Activated T-cell treated with anti-CD3 and anti-CD28 coated beads, Interleukin-2, amount 50 U/mL, for 24 hours (primary cell): ENCODE measurements at regions not wholly inside any gene's neighbourhood (a gene's known extent, or its start where the extent isn't known, plus 50 kb on each side); places are given as distances from the start of the nearest gene placed in this dataset.

ENCODE experiments used
- DNase-seq: peaks from one replicate; pipeline ENCODE4 v3.0.0-alpha.2; 2020
- H3K27ac Mint-ChIP-seq: 2 replicates; pipeline ENCODE4 v1.8.0; 2020; ENCODE audit warnings: mild to moderate bottlenecking, mixed read lengths
- H3K27me3 Mint-ChIP-seq: 2 replicates; pipeline ENCODE4 v1.8.0; 2020; ENCODE audit warnings: mixed read lengths
- H3K36me3 Mint-ChIP-seq: 2 replicates; pipeline ENCODE4 v1.8.0; 2020; ENCODE audit warnings: low read depth, mixed read lengths
- H3K4me1 Mint-ChIP-seq: 2 replicates; pipeline ENCODE4 v1.8.0; 2020; ENCODE audit warnings: low read depth, mixed read lengths
- H3K4me3 Mint-ChIP-seq: 2 replicates; pipeline ENCODE4 v1.8.0; 2020; ENCODE audit warnings: mild to moderate bottlenecking, moderate library complexity, mixed read lengths
- H3K9me3 Mint-ChIP-seq: 2 replicates; pipeline ENCODE4 v1.8.0; 2020; ENCODE audit warnings: mixed read lengths

GRCh38 chr21:27813344-27813743 lies 846.5 kb upstream of the ADAMTS5 start:
- Mint-ChIP-seq H3K27ac (no peak overlapping the region), H3K27me3 (no peaks in the 10 kb centered on the region), H3K36me3 (no peaks in the 10 kb centered on the region), H3K9me3 (no peaks in the 10 kb centered on the region), H3K4me3 (no peak overlapping the region), H3K4me1 (no peaks in the 10 kb centered on the region)
- DNase-seq = no peak

GRCh38 chr21:27812279-27812678 lies 845.4 kb upstream of the ADAMTS5 start:
- Mint-ChIP-seq H3K36me3 (no peaks in the 10 kb centered on the region), H3K27me3 (no peaks in the 10 kb centered on the region), H3K4me3 (no peak overlapping the region), H3K9me3 (no peaks in the 10 kb centered on the region), H3K27ac (no peak overlapping the region), H3K4me1 (no peaks in the 10 kb centered on the region)
- no peak for DNase-seq

GRCh38 chr21:27808923-27809322 lies 842.0 kb upstream of the ADAMTS5 start:
- no peaks in the 10 kb centered on the region for H3K9me3 Mint-ChIP-seq
- DNase-seq = no peak

GRCh38 chr21:27807596-27807995 lies 840.7 kb upstream of the ADAMTS5 start:
- Mint-ChIP-seq H3K27me3 (no peaks in the 10 kb centered on the region), H3K27ac (no peak overlapping the region), H3K36me3 (no peaks in the 10 kb centered on the region), H3K9me3 (no peaks in the 10 kb centered on the region), H3K4me3 (no peak overlapping the region), H3K4me1 (no peaks in the 10 kb centered on the region)
- no peak for DNase-seq

More at GRCh38 chr21:27808923-27809322, 842.0 kb upstream of the ADAMTS5 start:
- Mint-ChIP-seq H3K4me1 (no peaks in the 10 kb centered on the region), H3K27ac (no peak overlapping the region), H3K27me3 (no peaks in the 10 kb centered on the region), H3K4me3 (no peak overlapping the region), H3K36me3 (no peaks in the 10 kb centered on the region)

- Mint-ChIP-seq H3K27ac (no peak overlapping the region), H3K4me3 (no peak overlapping the region), H3K9me3 (no peaks in the 10 kb centered on the region), H3K36me3 (no peaks in the 10 kb centered on the region), H3K27me3 (no peaks in the 10 kb centered on the region), H3K4me1 (no peaks in the 10 kb centered on the region)
- DNase-seq = no peak
Measured at GRCh38 chr21:27806281-27806680, 839.4 kb upstream of the ADAMTS5 start.

GRCh38 chr21:27805696-27806095 lies 838.8 kb upstream of the ADAMTS5 start:
- H3K27ac Mint-ChIP-seq = no peak overlapping the region

GRCh38 chr21:27804515-27804914 lies 837.6 kb upstream of the ADAMTS5 start:
- H3K9me3 Mint-ChIP-seq = no peaks in the 10 kb centered on the region
- H3K36me3 Mint-ChIP-seq = no peaks in the 10 kb centered on the region
- H3K27me3 Mint-ChIP-seq = no peaks in the 10 kb centered on the region
- DNase-seq = no peak
- no peak overlapping the region for H3K27ac Mint-ChIP-seq
- H3K4me1 Mint-ChIP-seq = no peaks in the 10 kb centered on the region
- no peak overlapping the region for H3K4me3 Mint-ChIP-seq

More at GRCh38 chr21:27805696-27806095, 838.8 kb upstream of the ADAMTS5 start:
- no peaks in the 10 kb centered on the region for H3K4me1 Mint-ChIP-seq
- no peaks in the 10 kb centered on the region for H3K27me3 Mint-ChIP-seq
- no peak overlapping the region for H3K4me3 Mint-ChIP-seq
- no peaks in the 10 kb centered on the region for H3K36me3 Mint-ChIP-seq
- DNase-seq = no peak
- H3K9me3 Mint-ChIP-seq = no peaks in the 10 kb centered on the region

- no peak overlapping the region for H3K4me3 Mint-ChIP-seq
- H3K36me3 Mint-ChIP-seq = no peaks in the 10 kb centered on the region
- DNase-seq = no peak
- no peaks in the 10 kb centered on the region for H3K27me3 Mint-ChIP-seq
- H3K27ac Mint-ChIP-seq = no peak overlapping the region
- no peaks in the 10 kb centered on the region for H3K4me1 Mint-ChIP-seq
- no peaks in the 10 kb centered on the region for H3K9me3 Mint-ChIP-seq
Measured at GRCh38 chr21:27803571-27803970, 836.7 kb upstream of the ADAMTS5 start.

GRCh38 chr21:27802816-27803475 lies 836.1 kb upstream of the ADAMTS5 start:
- DNase-seq = no peak
- H3K4me3 Mint-ChIP-seq = no peak overlapping the region
- H3K4me1 Mint-ChIP-seq = no peaks in the 10 kb centered on the region
- H3K36me3 Mint-ChIP-seq = no peaks in the 10 kb centered on the region
- no peak overlapping the region for H3K27ac Mint-ChIP-seq
- no peaks in the 10 kb centered on the region for H3K27me3 Mint-ChIP-seq
- no peaks in the 10 kb centered on the region for H3K9me3 Mint-ChIP-seq

- no peak for DNase-seq
- Mint-ChIP-seq H3K9me3 (no peaks in the 10 kb centered on the region), H3K36me3 (no peaks in the 10 kb centered on the region), H3K4me3 (no peak overlapping the region), H3K27ac (no peak overlapping the region), H3K4me1 (no peaks in the 10 kb centered on the region), H3K27me3 (no peaks in the 10 kb centered on the region)
Measured at GRCh38 chr21:27799861-27800260, 833.0 kb upstream of the ADAMTS5 start.

GRCh38 chr21:27796106-27796505 lies 829.2 kb upstream of the ADAMTS5 start:
- H3K36me3 Mint-ChIP-seq = no peaks in the 10 kb centered on the region
- H3K4me3 Mint-ChIP-seq = no peak overlapping the region
- H3K27ac Mint-ChIP-seq = no peak overlapping the region
- H3K27me3 Mint-ChIP-seq = no peaks in the 10 kb centered on the region
- no peaks in the 10 kb centered on the region for H3K4me1 Mint-ChIP-seq
- no peak for DNase-seq
- H3K9me3 Mint-ChIP-seq = peaks cover 3% of the 10 kb centered on the region

GRCh38 chr21:27795418-27795817 lies 828.5 kb upstream of the ADAMTS5 start:
- Mint-ChIP-seq H3K27ac (no peak overlapping the region), H3K9me3 (peaks cover 3% of the 10 kb centered on the region), H3K4me1 (no peaks in the 10 kb centered on the region), H3K36me3 (no peaks in the 10 kb centered on the region), H3K4me3 (no peak overlapping the region), H3K27me3 (no peaks in the 10 kb centered on the region)
- no peak for DNase-seq

GRCh38 chr21:27793901-27794300 lies 827.0 kb upstream of the ADAMTS5 start:
- Mint-ChIP-seq H3K27me3 (no peaks in the 10 kb centered on the region), H3K27ac (no peak overlapping the region), H3K36me3 (no peaks in the 10 kb centered on the region), H3K9me3 (peaks cover 3% of the 10 kb centered on the region), H3K4me1 (no peaks in the 10 kb centered on the region), H3K4me3 (no peak overlapping the region)
- no peak for DNase-seq

- Mint-ChIP-seq H3K36me3 (no peaks in the 10 kb centered on the region), H3K4me1 (no peaks in the 10 kb centered on the region), H3K9me3 (peaks cover 11% of the 10 kb centered on the region), H3K27ac (no peak overlapping the region), H3K27me3 (no peaks in the 10 kb centered on the region), H3K4me3 (no peak overlapping the region)
- DNase-seq = no peak
Measured at GRCh38 chr21:27787046-27787445, 820.2 kb upstream of the ADAMTS5 start.

- H3K9me3 Mint-ChIP-seq = peaks cover 6% of the 10 kb centered on the region
- H3K4me3 Mint-ChIP-seq = no peak overlapping the region
- H3K27ac Mint-ChIP-seq = no peak overlapping the region
- DNase-seq = no peak
- no peaks in the 10 kb centered on the region for H3K4me1 Mint-ChIP-seq
- H3K27me3 Mint-ChIP-seq = no peaks in the 10 kb centered on the region
- no peaks in the 10 kb centered on the region for H3K36me3 Mint-ChIP-seq
Measured at GRCh38 chr21:27779606-27780005, 812.7 kb upstream of the ADAMTS5 start.
